ENCODE measurements at regions not wholly inside any gene's neighbourhood (a gene's known extent, or its start where the extent isn't known, plus 50 kb on each side); places are given as distances from the start of the nearest gene placed in this dataset.

GRCh38 chr5:24042688-24043087 lies 535.3 kb downstream of the PRDM9 start:
- no peak for TF ChIP-seq CTCF (IDR thresholded peaks at IDR 0.05; ENCODE audit: low read depth, low read length)

DNA sequence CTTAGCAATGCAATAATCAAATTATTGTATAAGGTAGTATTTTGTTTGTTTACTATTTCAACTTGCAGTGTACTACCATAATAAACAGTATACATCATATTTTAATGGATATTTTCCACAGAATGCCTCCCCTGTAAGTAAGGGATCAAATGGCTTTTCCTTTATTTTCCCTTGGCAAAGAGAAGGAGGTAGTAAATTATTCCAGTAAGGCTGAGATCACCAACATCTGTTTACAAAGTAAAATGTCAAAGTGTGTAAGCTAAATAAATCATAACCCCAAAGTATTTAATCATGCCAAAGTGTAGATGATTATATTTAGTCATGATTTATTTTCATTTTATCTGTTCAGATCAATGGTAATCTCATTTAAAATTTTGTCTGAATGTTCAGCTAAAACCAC lies 537.6 kb downstream of the PRDM9 start:
- no peak for DNase-seq (ENCODE audit: low read depth in 2 of 2)
- no peak overlapping the region for H3K4me3 ChIP-seq (replicated peaks in 1 of 2; ENCODE audit: low read depth in 2 of 2, low read length in 2 of 2)

More at GRCh38 chr5:24042688-24043087, 535.3 kb downstream of the PRDM9 start:
- no peak overlapping the region for H3K4me3 ChIP-seq (replicated peaks in 1 of 2; ENCODE audit: low read depth in 2 of 2, low read length in 2 of 2)
- DNase-seq (ENCODE audit: low read depth in 2 of 2), result no peak

DNA sequence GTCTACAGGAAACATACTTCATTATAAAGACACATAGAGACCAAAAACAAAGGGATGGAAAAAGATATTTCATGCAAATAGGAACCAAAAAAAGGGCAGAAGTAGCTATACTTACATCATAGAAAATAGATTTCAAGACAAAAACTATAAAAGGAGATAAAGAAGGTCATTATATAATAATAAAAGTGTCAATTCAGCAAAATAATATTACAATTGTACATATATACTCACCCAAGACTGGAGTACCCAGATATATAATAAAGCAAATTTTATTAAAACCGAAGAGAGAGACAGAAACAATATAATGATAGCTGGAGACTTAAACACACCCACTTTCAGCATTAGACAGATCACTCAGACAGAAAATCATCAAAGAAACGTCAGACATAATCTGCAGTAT lies 546.3 kb downstream of the PRDM9 start:
- no peak for DNase-seq (ENCODE audit: low read depth in 2 of 2)
- no peak overlapping the region for H3K4me3 ChIP-seq (replicated peaks in 1 of 2; ENCODE audit: low read depth in 2 of 2, low read length in 2 of 2)
- no peak for TF ChIP-seq CTCF (IDR thresholded peaks at IDR 0.05; ENCODE audit: low read depth, low read length)

More for the DNA sequence above, 537.6 kb downstream of the PRDM9 start:
- no peak for TF ChIP-seq CTCF (IDR thresholded peaks at IDR 0.05; ENCODE audit: low read depth, low read length)

GRCh38 chr5:24059006-24059405 lies 551.6 kb downstream of the PRDM9 start:
- no peak for DNase-seq (ENCODE audit: low read depth in 2 of 2)
- TF ChIP-seq CTCF (IDR thresholded peaks at IDR 0.05; ENCODE audit: low read depth, low read length), result no peak
- no peak overlapping the region for H3K4me3 ChIP-seq (replicated peaks in 1 of 2; ENCODE audit: low read depth in 2 of 2, low read length in 2 of 2)

GRCh38 chr5:24059716-24060115 lies 552.3 kb downstream of the PRDM9 start:
- no peak for TF ChIP-seq CTCF (IDR thresholded peaks at IDR 0.05; ENCODE audit: low read depth, low read length)
- H3K4me3 ChIP-seq (replicated peaks in 1 of 2; ENCODE audit: low read depth in 2 of 2, low read length in 2 of 2), result no peak overlapping the region
- no peak for DNase-seq (ENCODE audit: low read depth in 2 of 2)

DNA sequence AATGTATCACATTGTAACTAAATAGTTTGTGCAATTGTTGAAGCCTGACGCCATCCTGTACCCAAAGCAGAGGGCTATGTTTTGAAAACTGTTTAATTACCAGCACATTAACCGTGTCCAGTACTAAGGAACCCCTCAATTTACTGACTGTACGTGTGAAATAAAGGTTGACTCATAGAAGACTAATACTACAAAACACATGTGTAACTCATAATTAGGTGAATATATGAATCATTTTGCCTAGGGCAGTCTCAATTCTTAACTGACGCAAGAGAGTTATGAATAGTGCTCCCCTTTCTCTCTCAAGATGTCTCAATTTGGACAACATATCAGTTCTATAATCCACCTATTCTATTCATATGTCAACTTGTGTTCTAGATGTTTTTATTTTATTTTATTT lies 558.4 kb downstream of the PRDM9 start:
- TF ChIP-seq CTCF (IDR thresholded peaks at IDR 0.05; ENCODE audit: low read depth, low read length), result no peak
- no peak for DNase-seq (ENCODE audit: low read depth in 2 of 2)
- H3K4me3 ChIP-seq (replicated peaks in 1 of 2; ENCODE audit: low read depth in 2 of 2, low read length in 2 of 2), result no peak overlapping the region

GRCh38 chr5:24067208-24067607 lies 559.8 kb downstream of the PRDM9 start:
- no peak for DNase-seq (ENCODE audit: low read depth in 2 of 2)
- H3K4me3 ChIP-seq (replicated peaks in 1 of 2; ENCODE audit: low read depth in 2 of 2, low read length in 2 of 2), result no peak overlapping the region
- no peak for TF ChIP-seq CTCF (IDR thresholded peaks at IDR 0.05; ENCODE audit: low read depth, low read length)

Data from cardiac fibroblast (primary cell).